H9 (cell line): ENCODE measurements at regions not wholly inside any gene's neighbourhood (a gene's known extent, or its start where the extent isn't known, plus 50 kb on each side); places are given as distances from the start of the nearest gene placed in this dataset.

Experiments
- DNase-seq: peaks from one replicate; pipeline ENCODE4 v3.0.0-alpha.2; 2017
- H2AFZ ChIP-seq: one replicate; pipeline ENCODE4 v1.6.1; 2013; ENCODE audit warnings: mild to moderate bottlenecking, low read length, control low read depth, moderate library complexity
- H2AK5ac ChIP-seq: 2 replicates; pipeline ENCODE4 v1.6.1; 2013; ENCODE audit warnings: low read length, control low read depth, mixed read lengths; ENCODE audit not compliant: insufficient read length
- H2BK120ac ChIP-seq: one replicate; pipeline ENCODE4 v1.6.1; 2013; ENCODE audit warnings: low read depth, mild to moderate bottlenecking, low read length, control low read depth, inconsistent platforms; ENCODE audit not compliant: poor library complexity, severe bottlenecking
- H2BK12ac ChIP-seq: 2 replicates; pipeline ENCODE4 v1.6.1; 2013; ENCODE audit warnings: low read length, control low read depth, mixed read lengths, low read depth; ENCODE audit not compliant: insufficient read length
- H2BK15ac ChIP-seq: 2 replicates; pipeline ENCODE4 v1.6.1; 2013; ENCODE audit warnings: low read depth, low read length, control low read depth
- H2BK20ac ChIP-seq: one replicate; pipeline ENCODE4 v1.6.1; 2013; ENCODE audit warnings: low read depth, mild to moderate bottlenecking, low read length, control low read depth, inconsistent platforms; ENCODE audit not compliant: poor library complexity, severe bottlenecking
- H2BK5ac ChIP-seq: 2 replicates; pipeline ENCODE4 v1.6.1; 2013; ENCODE audit warnings: low read length, control low read depth, mixed read lengths; ENCODE audit not compliant: insufficient read length
- H3K14ac ChIP-seq: 2 replicates; pipeline ENCODE4 v1.6.1; 2013; ENCODE audit warnings: low read length, control low read depth; ENCODE audit not compliant: insufficient read depth
- H3K18ac ChIP-seq: 2 replicates; pipeline ENCODE4 v1.6.1; 2013; ENCODE audit warnings: low read depth, mild to moderate bottlenecking, mixed read lengths, low read length, control low read depth; ENCODE audit not compliant: insufficient read length
- H3K23ac ChIP-seq: 2 replicates; pipeline ENCODE4 v1.6.1; 2013; ENCODE audit warnings: low read length, control low read depth, mixed read lengths, low read depth; ENCODE audit not compliant: insufficient read length
- H3K23me2 ChIP-seq: 2 replicates; pipeline ENCODE4 v1.6.1; 2013; ENCODE audit warnings: low read depth, mild to moderate bottlenecking, mixed read lengths, low read length, control low read depth; ENCODE audit not compliant: insufficient read length, poor library complexity, severe bottlenecking
- H3K27ac ChIP-seq: 2 replicates; pipeline ENCODE4 v1.5.1; 2013; ENCODE audit warnings: low read length, control low read depth, mixed read lengths, low read depth; ENCODE audit not compliant: insufficient read length
- H3K27me3 ChIP-seq: 2 replicates; pipeline ENCODE4 v1.6.1; 2013; ENCODE audit warnings: low read length, control low read depth, inconsistent platforms; ENCODE audit not compliant: insufficient read depth
- H3K4ac ChIP-seq: 2 replicates; pipeline ENCODE4 v1.6.1; 2013; ENCODE audit warnings: low read depth, mild to moderate bottlenecking, control low read depth, inconsistent platforms, low read length, moderate library complexity
- H3K4me1 ChIP-seq: 2 replicates; pipeline ENCODE4 v1.6.1; 2013; ENCODE audit warnings: low read length, control low read depth, inconsistent platforms; ENCODE audit not compliant: insufficient read depth
- H3K4me2 ChIP-seq: 2 replicates; pipeline ENCODE4 v1.6.1; 2013; ENCODE audit warnings: low read length, control low read depth, mixed read lengths; ENCODE audit not compliant: insufficient read length, insufficient read depth
- H3K56ac ChIP-seq: 2 replicates; pipeline ENCODE4 v1.6.1; 2013; ENCODE audit warnings: low read depth, mild to moderate bottlenecking, mixed read lengths, low read length, control low read depth; ENCODE audit not compliant: insufficient read length
- H3K79me1 ChIP-seq: 2 replicates; pipeline ENCODE4 v1.6.1; 2013; ENCODE audit warnings: low read depth, mild to moderate bottlenecking, moderate library complexity, low read length, control low read depth, inconsistent platforms; ENCODE audit not compliant: insufficient read depth, poor library complexity, severe bottlenecking
- H3K79me2 ChIP-seq: 2 replicates; pipeline ENCODE4 v1.6.1; 2013; ENCODE audit warnings: low read length, control low read depth, inconsistent platforms; ENCODE audit not compliant: insufficient read depth
- H3K9ac ChIP-seq: 2 replicates; pipeline ENCODE4 v1.6.1; 2013; ENCODE audit warnings: low read length, control low read depth, mixed read lengths; ENCODE audit not compliant: insufficient read length; ENCODE audit errors: extremely low read depth
- H3K9me3 ChIP-seq: one replicate; pipeline ENCODE4 v1.6.1; 2013; ENCODE audit warnings: low read depth, low read length, inconsistent platforms; ENCODE audit not compliant: control insufficient read depth
- H3T11ph ChIP-seq: one replicate; pipeline ENCODE4 v1.6.1; 2013; ENCODE audit warnings: mild to moderate bottlenecking, low read length, control low read depth, inconsistent platforms
- H4K20me1 ChIP-seq: one replicate; pipeline ENCODE4 v1.6.1; 2013; ENCODE audit not compliant: control insufficient read depth, insufficient read length, insufficient read depth
- H4K5ac ChIP-seq: 2 replicates; pipeline ENCODE4 v1.6.1; 2013; ENCODE audit warnings: low read depth, mild to moderate bottlenecking, mixed read lengths, low read length, control low read depth; ENCODE audit not compliant: insufficient read length
- H4K8ac ChIP-seq: replicated peaks from 2 replicates; pipeline ENCODE4 v1.6.1; 2013; ENCODE audit warnings: low read length, control low read depth, mixed read lengths, low read depth; ENCODE audit not compliant: insufficient read length
- H4K91ac ChIP-seq: 2 replicates; pipeline ENCODE4 v1.6.1; 2013; ENCODE audit warnings: low read depth, mild to moderate bottlenecking, moderate library complexity, mixed read lengths, low read length, control low read depth; ENCODE audit not compliant: insufficient read length
- H3K27ac Mint-ChIP-seq, 3 experiments: 2 replicates in 2 of 3; 3 replicates in 1 of 3; pipeline ENCODE4 v1.8.0; 2020 to 2021; ENCODE audit warnings: mixed read lengths in 3 of 3, mild to moderate bottlenecking in 1 of 3, moderate library complexity in 1 of 3
- H3K27me3 Mint-ChIP-seq: 2 replicates; pipeline ENCODE4 v1.8.0; 2021; ENCODE audit warnings: low read depth, mild to moderate bottlenecking, moderate library complexity, mixed read lengths
- H3K36me3 Mint-ChIP-seq, 3 experiments: 2 replicates in 2 of 3; 3 replicates in 1 of 3; pipeline ENCODE4 v1.8.0; 2020 to 2021; ENCODE audit warnings: low read depth in 3 of 3, mixed read lengths in 3 of 3; ENCODE audit not compliant: insufficient read depth in 1 of 3
- H3K4me1 Mint-ChIP-seq, 2 experiments: 2 replicates each; pipeline ENCODE4 v1.8.0; 2020; ENCODE audit warnings: mixed read lengths in 2 of 2
- H3K4me3 Mint-ChIP-seq, 2 experiments: 2 replicates in 1 of 2; 3 replicates in 1 of 2; pipeline ENCODE4 v1.8.0; 2020 to 2021; ENCODE audit warnings: mild to moderate bottlenecking in 2 of 2, mixed read lengths in 2 of 2, moderate library complexity in 1 of 2
- H3K9me3 Mint-ChIP-seq, 2 experiments: 2 replicates in 1 of 2; 3 replicates in 1 of 2; pipeline ENCODE4 v1.8.0; 2020; ENCODE audit warnings: mild to moderate bottlenecking in 2 of 2, mixed read lengths in 2 of 2, moderate library complexity in 1 of 2
- CTCF ChIP-seq: fragments of 200-600 bp; sonication (generic); conservative IDR thresholded peaks from 3 replicates; pipeline ENCODE4 v1.8.0; 2021; ENCODE audit warnings: antibody characterized with exemption, mild to moderate bottlenecking
- WGBS: extraction: QIAGEN DNeasy Blood & Tissue Kit; methylation state at CpG from one replicate; pipeline ENCODE4 v1.1.7; 2013; ENCODE audit warnings: missing lambda C conversion rate, low lambda C conversion rate, mixed read lengths; ENCODE audit not compliant: insufficient read length; ENCODE audit errors: extremely low coverage; 5-methylcytosine and 5-hydroxymethylcytosine counted together

GRCh38 chr11:27231530-27231929 lies 131.5 kb downstream of the CCDC34 start:
- no peaks in the 10 kb centered on the region for H3K79me2 ChIP-seq
- no peak overlapping the region for H2BK5ac ChIP-seq
- H3T11ph ChIP-seq, result no peak overlapping the region
- WGBS, result no CpG with 5 or more reads among the region's 6 CpGs
- H3K4me1 Mint-ChIP-seq, result peaks cover 34 to 35% of the 10 kb centered on the region in 2 experiments
- peaks cover 2% of the 10 kb centered on the region; the same call in 1 of the 2 replicates for H3K4me1 ChIP-seq
- H3K36me3 Mint-ChIP-seq, result 0 out of 7 replicates have a peak, but pooled peaks cover 0 to 2% (median 0%) of the 10 kb centered on the region in 3 experiments
- H3K79me1 ChIP-seq, result no peaks in the 10 kb centered on the region
- no peaks in the 10 kb centered on the region for H3K23me2 ChIP-seq
- H3K9me3 ChIP-seq, result no peaks in the 10 kb centered on the region
- H3K18ac ChIP-seq, result no peak overlapping the region
- H3K27ac ChIP-seq, result no peak overlapping the region
- no peak overlapping the region for H3K4me3 Mint-ChIP-seq
- no peak overlapping the region for H4K5ac ChIP-seq
- H3K56ac ChIP-seq, result no peak overlapping the region
- H2AK5ac ChIP-seq, result no peak overlapping the region
- TF ChIP-seq CTCF, result no peak
- H3K9ac ChIP-seq, result no peak overlapping the region
- H2BK120ac ChIP-seq, result no peak overlapping the region
- H4K20me1 ChIP-seq, result no peaks in the 10 kb centered on the region
- H3K27me3 ChIP-seq, result peaks cover 2% of the 10 kb centered on the region; the same call in 1 of the 2 replicates
- no peak overlapping the region for H3K23ac ChIP-seq
- no peaks in the 10 kb centered on the region for H3K9me3 Mint-ChIP-seq
- H3K4me2 ChIP-seq, result no peak overlapping the region
- no peak overlapping the region for H2BK15ac ChIP-seq
- no peak overlapping the region for H3K14ac ChIP-seq
- H3K27me3 Mint-ChIP-seq, result no peaks in the 10 kb centered on the region
- no peak overlapping the region for H2BK12ac ChIP-seq
- H4K91ac ChIP-seq, result no peak overlapping the region
- no peak overlapping the region for H2BK20ac ChIP-seq
- no peak overlapping the region for H4K8ac ChIP-seq
- no peak overlapping the region for H3K4ac ChIP-seq
- peak overlapping the region in 1 of 3 experiments; percentile 43; a peak in 1 of 7 replicates for H3K27ac Mint-ChIP-seq
- no peak for DNase-seq
- H2AFZ ChIP-seq, result no peak overlapping the region
